ENCODE measurements at regions not wholly inside any gene's neighbourhood (a gene's known extent, or its start where the extent isn't known, plus 50 kb on each side); places are given as distances from the start of the nearest gene placed in this dataset.

- TF ChIP-seq CTCF (IDR thresholded peaks at IDR 0.05 in 8 of 11, conservative IDR thresholded peaks at IDR 0.05 in 3 of 11): no peak
- TF ChIP-seq POLR2A (IDR thresholded peaks at IDR 0.05): no peak
- no peak for TF ChIP-seq POLR2AphosphoS5 (IDR thresholded peaks at IDR 0.05)
Measured at GRCh38 chr5:178785999-178786398, 55.5 kb upstream of the ZNF354A start.
